Caco-2 (cell line): ENCODE measurements at regions not wholly inside any gene's neighbourhood (a gene's known extent, or its start where the extent isn't known, plus 50 kb on each side); places are given as distances from the start of the nearest gene placed in this dataset.

ENCODE experiments used
- BruUV-seq: library from RNA; stranded (reverse); fragments of 400-500 nt; replicated peaks from 2 replicates; lab custom pipeline; 2021; lab: Mats Ljungman, UMichigan
- CTCF ChIA-PET: fragments of 300-600 bp; sonication (Branson Sonifier 250); formaldehyde crosslinking; loops from one replicate; lab custom pipeline; 2022; ENCODE audit warnings: antibody characterized with exemption; lab: Charles Lee
- POLR2A ChIA-PET: fragments of 300-600 bp; sonication (Branson Sonifier 250); formaldehyde crosslinking; loops from one replicate; lab custom pipeline; 2022; ENCODE audit warnings: antibody characterized with exemption; lab: Charles Lee
- DNase-seq, 2 experiments: peaks; one replicate each; pipeline versions ENCODE4 v3.0.0 to v3.0.0-alpha.2; 2020 to 2022
- H3K27me3 ChIP-seq: replicated peaks from 2 replicates; pipeline ENCODE4 v1.6.0; 2011; ENCODE audit warnings: low read length; ENCODE audit not compliant: control insufficient read depth, insufficient read depth
- H3K36me3 ChIP-seq: 2 replicates; pipeline ENCODE4 v1.5.1; 2011; ENCODE audit warnings: low read length; ENCODE audit not compliant: control insufficient read depth, insufficient read depth
- H3K4me1 ChIP-seq: fragments of 250-450 bp; sonication (Bioruptor Pico); 2 replicates; pipeline ENCODE4 v1.5.1; 2020; ENCODE audit warnings: mild to moderate bottlenecking
- H3K4me3 ChIP-seq: 2 replicates; pipeline ENCODE4 v1.5.1; 2011; ENCODE audit warnings: low read depth, mild to moderate bottlenecking, control low read depth, low read length
- H3K9me3 ChIP-seq: fragments of 250-450 bp; sonication (Bioruptor Pico); 2 replicates; pipeline ENCODE4 v1.5.1; 2020; ENCODE audit warnings: mild to moderate bottlenecking, moderate library complexity
- H3K27ac Mint-ChIP-seq: one replicate; pipeline ENCODE4 v1.8.0; 2022; ENCODE audit warnings: mixed read lengths; ENCODE audit not compliant: unreplicated experiment
- H3K27me3 Mint-ChIP-seq: one replicate; pipeline ENCODE4 v1.8.0; 2022; ENCODE audit warnings: mixed read lengths; ENCODE audit not compliant: insufficient read depth, unreplicated experiment
- H3K36me3 Mint-ChIP-seq: one replicate; pipeline ENCODE4 v1.8.0; 2022; ENCODE audit warnings: mild to moderate bottlenecking, mixed read lengths; ENCODE audit not compliant: insufficient read depth, unreplicated experiment
- H3K4me1 Mint-ChIP-seq: one replicate; pipeline ENCODE4 v1.8.0; 2022; ENCODE audit warnings: low read depth, mixed read lengths; ENCODE audit not compliant: unreplicated experiment
- H3K4me3 Mint-ChIP-seq: one replicate; pipeline ENCODE4 v1.8.0; 2022; ENCODE audit warnings: mild to moderate bottlenecking, moderate library complexity, mixed read lengths; ENCODE audit not compliant: unreplicated experiment
- H3K9me3 Mint-ChIP-seq: one replicate; pipeline ENCODE4 v1.8.0; 2022; ENCODE audit warnings: mixed read lengths; ENCODE audit not compliant: unreplicated experiment
- intact Hi-C: fragments of 100-400 bp; cut with micrococcal nuclease; formaldehyde crosslinking; loops from one replicate; pipeline ENCODE4 v1.10.0; 2022; ENCODE audit not compliant: unreplicated experiment
- TF ChIP-seq, protein P1 (sequence below), 2 experiments: fragments of 200-600 bp in 1 of 2; IDR thresholded peaks; 1 replicate in 1 of 2; 2 replicates in 1 of 2; pipeline versions ENCODE4 v1.5.1 to v1.8.0; 2011 to 2022; ENCODE audit warnings: antibody characterized with exemption in 1 of 2, control low read depth in 1 of 2, inconsistent platforms in 1 of 2, low read depth in 1 of 2, low read length in 1 of 2, mild to moderate bottlenecking in 1 of 2, moderate library complexity in 1 of 2; ENCODE audit not compliant: insufficient read depth in 1 of 2, severe bottlenecking in 1 of 2, unreplicated experiment in 1 of 2

DNA sequence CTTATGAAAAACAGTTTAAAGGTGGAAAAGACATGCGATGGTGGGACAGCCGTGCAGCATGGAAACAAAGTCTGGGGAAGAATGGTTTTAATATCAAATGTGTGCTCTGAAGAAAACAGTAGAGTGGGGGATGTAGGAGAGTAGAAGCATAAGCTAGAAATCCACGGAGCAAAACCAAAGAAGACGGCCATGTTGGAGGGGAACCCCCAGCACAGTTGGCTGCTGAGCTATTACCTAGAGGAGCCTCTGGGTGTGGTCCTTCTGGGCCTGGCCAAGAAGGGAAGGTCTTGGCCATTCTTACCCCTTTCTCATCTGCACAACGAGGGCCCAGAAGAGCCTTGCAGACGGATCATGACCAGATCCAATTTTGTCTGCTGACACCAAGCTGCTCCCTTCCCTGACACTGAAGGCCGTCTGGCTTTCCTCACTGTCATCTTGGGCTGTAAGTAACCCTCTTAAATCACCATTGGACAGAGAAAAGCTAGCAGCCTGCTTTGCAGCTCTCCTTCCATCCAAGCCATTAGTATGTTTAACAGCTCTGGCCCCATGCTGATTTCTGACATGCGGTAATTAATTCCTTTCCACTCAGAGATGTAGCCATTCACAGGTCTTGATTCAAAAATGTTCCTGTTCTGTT lies 189.5 kb downstream of the SEC61B start:
- Histone ChIP-seq H3K4me3 (no peak overlapping the region), H3K36me3 (no peaks in the 10 kb centered on the region), H3K27me3 (no peaks in the 10 kb centered on the region), H3K9me3 (no peaks in the 10 kb centered on the region), H3K4me1 (no peaks in the 10 kb centered on the region)
- H3K4me3 Mint-ChIP-seq, result no peak overlapping the region
- TF ChIP-seq, protein P1, sequence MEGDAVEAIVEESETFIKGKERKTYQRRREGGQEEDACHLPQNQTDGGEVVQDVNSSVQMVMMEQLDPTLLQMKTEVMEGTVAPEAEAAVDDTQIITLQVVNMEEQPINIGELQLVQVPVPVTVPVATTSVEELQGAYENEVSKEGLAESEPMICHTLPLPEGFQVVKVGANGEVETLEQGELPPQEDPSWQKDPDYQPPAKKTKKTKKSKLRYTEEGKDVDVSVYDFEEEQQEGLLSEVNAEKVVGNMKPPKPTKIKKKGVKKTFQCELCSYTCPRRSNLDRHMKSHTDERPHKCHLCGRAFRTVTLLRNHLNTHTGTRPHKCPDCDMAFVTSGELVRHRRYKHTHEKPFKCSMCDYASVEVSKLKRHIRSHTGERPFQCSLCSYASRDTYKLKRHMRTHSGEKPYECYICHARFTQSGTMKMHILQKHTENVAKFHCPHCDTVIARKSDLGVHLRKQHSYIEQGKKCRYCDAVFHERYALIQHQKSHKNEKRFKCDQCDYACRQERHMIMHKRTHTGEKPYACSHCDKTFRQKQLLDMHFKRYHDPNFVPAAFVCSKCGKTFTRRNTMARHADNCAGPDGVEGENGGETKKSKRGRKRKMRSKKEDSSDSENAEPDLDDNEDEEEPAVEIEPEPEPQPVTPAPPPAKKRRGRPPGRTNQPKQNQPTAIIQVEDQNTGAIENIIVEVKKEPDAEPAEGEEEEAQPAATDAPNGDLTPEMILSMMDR (IDR thresholded peaks at IDR 0.05; ENCODE audit: insufficient read depth in 1 of 2, low read depth in 1 of 2, low read length in 1 of 2, severe bottlenecking in 1 of 2, unreplicated experiment in 1 of 2), result no peak
- no peaks in the 10 kb centered on the region for H3K4me1 Mint-ChIP-seq
- BruUV-seq, result no TSS peak
- no peak overlapping the region for H3K27ac Mint-ChIP-seq
- no peaks in the 10 kb centered on the region for H3K36me3 Mint-ChIP-seq
- ChIA-PET POLR2A (no interaction called here), CTCF (no interaction called here)
- no peaks in the 10 kb centered on the region for H3K9me3 Mint-ChIP-seq
- no peak for DNase-seq
- peaks cover 12% of the 10 kb centered on the region for H3K27me3 Mint-ChIP-seq
- intact Hi-C loops, result no loop called here

DNA sequence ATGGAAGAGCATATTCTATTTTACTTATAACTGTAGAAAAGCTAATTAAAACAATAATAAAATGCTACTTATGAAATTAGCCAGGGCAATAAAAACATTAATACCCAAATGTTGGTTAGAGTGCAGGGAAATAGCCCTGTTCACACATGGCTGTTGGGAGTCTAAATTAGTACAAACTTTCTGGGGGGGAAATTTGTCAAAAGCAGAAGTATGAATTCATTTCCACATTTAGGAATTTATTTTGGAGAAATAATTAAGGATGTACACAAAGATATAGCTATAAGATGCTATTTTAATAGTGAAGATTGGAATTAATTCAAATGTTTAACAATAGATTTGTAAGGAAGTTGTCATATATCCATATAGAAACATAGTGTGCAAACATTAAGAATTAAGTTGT lies 190.5 kb downstream of the SEC61B start:
- CTCF ChIA-PET, result no interaction called here

DNA sequence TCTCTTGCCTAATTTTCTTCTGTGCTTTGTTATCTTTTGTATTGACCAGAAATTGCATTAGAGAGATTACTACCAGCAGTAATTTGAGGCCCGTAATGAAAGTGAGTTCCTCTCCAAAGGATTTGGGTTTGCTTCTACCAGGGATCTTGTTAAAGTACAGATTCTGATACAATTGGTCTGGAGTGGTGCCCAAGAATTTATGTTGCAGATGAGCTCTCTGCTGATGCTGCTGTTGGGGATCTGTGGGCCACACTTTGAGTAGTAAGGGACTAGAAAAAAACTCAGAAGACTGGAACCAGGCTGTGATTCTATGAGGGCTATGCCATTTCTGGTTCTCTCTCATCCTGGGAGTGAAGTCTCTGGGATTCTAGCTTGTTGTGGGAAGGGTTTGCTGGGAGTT lies 192.2 kb downstream of the SEC61B start:
- intact Hi-C loops, result no loop called here
- peaks cover 16% of the 10 kb centered on the region for H3K27me3 Mint-ChIP-seq
- CTCF ChIA-PET, result no interaction called here

More for the DNA sequence above, 190.5 kb downstream of the SEC61B start:
- Histone ChIP-seq H3K4me3 (no peak overlapping the region), H3K4me1 (no peaks in the 10 kb centered on the region), H3K27me3 (no peaks in the 10 kb centered on the region), H3K9me3 (no peaks in the 10 kb centered on the region), H3K36me3 (no peaks in the 10 kb centered on the region)
- H3K36me3 Mint-ChIP-seq, result no peaks in the 10 kb centered on the region
- H3K27me3 Mint-ChIP-seq, result peaks cover 16% of the 10 kb centered on the region
- intact Hi-C loops, result no loop called here
- no peak overlapping the region for H3K4me3 Mint-ChIP-seq
- H3K4me1 Mint-ChIP-seq, result no peaks in the 10 kb centered on the region
- TF ChIP-seq, protein P1 (IDR thresholded peaks at IDR 0.05; ENCODE audit: insufficient read depth in 1 of 2, low read depth in 1 of 2, low read length in 1 of 2, severe bottlenecking in 1 of 2, unreplicated experiment in 1 of 2), result no peak
- no TSS peak for BruUV-seq
- no peaks in the 10 kb centered on the region for H3K9me3 Mint-ChIP-seq
- DNase-seq, result no peak
- POLR2A ChIA-PET, result no interaction called here
- H3K27ac Mint-ChIP-seq, result no peak overlapping the region

More for the DNA sequence above, 192.2 kb downstream of the SEC61B start:
- H3K9me3 ChIP-seq, result no peaks in the 10 kb centered on the region
- no TSS peak for BruUV-seq
- no peak overlapping the region for H3K27ac Mint-ChIP-seq
- H3K4me1 ChIP-seq, result no peaks in the 10 kb centered on the region
- no peaks in the 10 kb centered on the region for H3K36me3 ChIP-seq
- H3K36me3 Mint-ChIP-seq, result no peaks in the 10 kb centered on the region
- POLR2A ChIA-PET, result no interaction called here
- H3K4me3 Mint-ChIP-seq, result no peak overlapping the region
- H3K4me3 ChIP-seq, result no peak overlapping the region
- H3K4me1 Mint-ChIP-seq, result no peaks in the 10 kb centered on the region
- TF ChIP-seq, protein P1 (IDR thresholded peaks at IDR 0.05; ENCODE audit: insufficient read depth in 1 of 2, low read depth in 1 of 2, low read length in 1 of 2, severe bottlenecking in 1 of 2, unreplicated experiment in 1 of 2), result no peak
- no peaks in the 10 kb centered on the region for H3K9me3 Mint-ChIP-seq
- no peaks in the 10 kb centered on the region for H3K27me3 ChIP-seq
- no peak for DNase-seq
